ENCODE measurements at regions not wholly inside any gene's neighbourhood (a gene's known extent, or its start where the extent isn't known, plus 50 kb on each side); places are given as distances from the start of the nearest gene placed in this dataset.
"Not testable (repeated sequence)": the region's sequence is repeated elsewhere in the genome, so short reads cannot be mapped to it uniquely, and the experiment has no call there.

GRCh38 chr19:29154163-29154562, 58.8 kb downstream of the UQCRFS1 start:
- DNase-seq: no peak

GRCh38 chr19:29145756-29146155, 67.2 kb downstream of the UQCRFS1 start:
- DNase-seq: no peak

GRCh38 chr19:29143183-29143582, 69.8 kb downstream of the UQCRFS1 start:
- no peak for DNase-seq

GRCh38 chr19:29139227-29139626, 73.7 kb downstream of the UQCRFS1 start:
- no peak for DNase-seq

- DNase-seq: not testable (repeated sequence)
Observed at GRCh38 chr19:29138206-29138605, 74.7 kb downstream of the UQCRFS1 start.

- DNase-seq: no peak
Observed at GRCh38 chr19:29131456-29131855, 81.5 kb downstream of the UQCRFS1 start.

GRCh38 chr19:29129148-29129547, 83.8 kb downstream of the UQCRFS1 start:
- DNase-seq: no peak

- no peak for DNase-seq
Observed at GRCh38 chr19:29128203-29128602, 84.7 kb downstream of the UQCRFS1 start.

- DNase-seq: no peak
Observed at GRCh38 chr19:29122185-29122584, 90.8 kb downstream of the UQCRFS1 start.

- no peak for DNase-seq
Observed at GRCh38 chr19:29121684-29122083, 91.3 kb downstream of the UQCRFS1 start.

GRCh38 chr19:29120466-29120865, 92.5 kb downstream of the UQCRFS1 start:
- no peak for DNase-seq

GRCh38 chr19:29119590-29119989, 93.4 kb downstream of the UQCRFS1 start:
- DNase-seq: no peak

- DNase-seq: no peak
Observed at GRCh38 chr19:29118389-29118788, 94.6 kb downstream of the UQCRFS1 start.

- DNase-seq: no peak
Observed at GRCh38 chr19:29117926-29118325, 95.0 kb downstream of the UQCRFS1 start.

- no peak for DNase-seq
Observed at GRCh38 chr19:29115181-29115580, 97.8 kb downstream of the UQCRFS1 start.

GRCh38 chr19:29113838-29114237, 99.1 kb downstream of the UQCRFS1 start:
- no peak for DNase-seq

- no peak for DNase-seq
Observed at GRCh38 chr19:29111576-29111975, 101.4 kb downstream of the UQCRFS1 start.

- DNase-seq: no peak
Observed at GRCh38 chr19:29107831-29108230, 105.1 kb downstream of the UQCRFS1 start.

- DNase-seq: no peak
Observed at GRCh38 chr19:29106346-29106885, 106.5 kb downstream of the UQCRFS1 start.

- no peak for DNase-seq
Observed at GRCh38 chr19:29105629-29106292, 107.2 kb downstream of the UQCRFS1 start.

GRCh38 chr19:29104605-29105241, 108.2 kb downstream of the UQCRFS1 start:
- no peak for DNase-seq

GRCh38 chr19:29098863-29099481, 114.0 kb downstream of the UQCRFS1 start:
- no peak for DNase-seq

GRCh38 chr19:29098091-29098490, 114.9 kb downstream of the UQCRFS1 start:
- no peak for DNase-seq

- DNase-seq: no peak
Observed at GRCh38 chr19:29096896-29097295, 116.1 kb downstream of the UQCRFS1 start.
